Peyer's patch (tissue), 4 donors: ENCODE measurements at regions not wholly inside any gene's neighbourhood (a gene's known extent, or its start where the extent isn't known, plus 50 kb on each side); places are given as distances from the start of the nearest gene placed in this dataset.

Source experiments
- CTCF ChIP-seq, 6 experiments: fragments of 450-650 bp in 4 of 6; fragments of 200-600 bp in 2 of 6; sonication (generic) in 1 of 6; IDR thresholded peaks; one replicate each; pipeline ENCODE4 v1.5.1; 2017 to 2019; ENCODE audit warnings: antibody characterized with exemption in 6 of 6, mild to moderate bottlenecking in 3 of 6, moderate library complexity in 1 of 6
- POLR2A ChIP-seq, 2 donors: fragments of 450-650 bp; IDR thresholded peaks; one replicate each; pipeline ENCODE4 v1.5.1; 2017; ENCODE audit warnings: antibody characterized with exemption in 2 of 2, mild to moderate bottlenecking in 2 of 2, moderate library complexity in 2 of 2

GRCh38 chr13:24108615-24108965 is 51.9 kb upstream of the SPATA13 start:
- TF ChIP-seq CTCF (IDR thresholded peaks at IDR 0.05) (no peak), POLR2A (IDR thresholded peaks at IDR 0.05) (no peak)
